HEK293T (cell line): ENCODE measurements at regions not wholly inside any gene's neighbourhood (a gene's known extent, or its start where the extent isn't known, plus 50 kb on each side); places are given as distances from the start of the nearest gene placed in this dataset.

Source experiments
- BHLHE40 ChIP-seq: fragments of 450-650 bp; IDR thresholded peaks from 2 replicates; pipeline ENCODE4 v1.6.1; 2016; ENCODE audit warnings: mild to moderate bottlenecking, moderate library complexity, borderline replicate concordance
- ELF4 ChIP-seq: fragments of 450-650 bp; IDR thresholded peaks from 2 replicates; pipeline ENCODE4 v1.6.1; 2017; ENCODE audit warnings: antibody characterized with exemption
- FOXK2 ChIP-seq: fragments of 450-650 bp; IDR thresholded peaks from 2 replicates; pipeline ENCODE4 v1.6.1; 2016; ENCODE audit warnings: mild to moderate bottlenecking
- FOXM1 ChIP-seq: fragments of 450-650 bp; IDR thresholded peaks from 2 replicates; pipeline ENCODE4 v1.6.1; 2017; ENCODE audit warnings: mild to moderate bottlenecking, borderline replicate concordance
- HDGF ChIP-seq: fragments of 450-650 bp; IDR thresholded peaks from 2 replicates; pipeline ENCODE4 v1.6.1; 2017; ENCODE audit warnings: antibody characterized with exemption, borderline replicate concordance
- LEF1 ChIP-seq: fragments of 450-650 bp; IDR thresholded peaks from 2 replicates; pipeline ENCODE4 v1.6.1; 2017; ENCODE audit warnings: mild to moderate bottlenecking, borderline replicate concordance
- NFRKB ChIP-seq: fragments of 450-650 bp; IDR thresholded peaks from 2 replicates; pipeline ENCODE4 v1.6.1; 2016; ENCODE audit warnings: mild to moderate bottlenecking, moderate library complexity
- SP1 ChIP-seq: fragments of 450-650 bp; IDR thresholded peaks from 2 replicates; pipeline ENCODE4 v1.6.1; 2017
- SUZ12 ChIP-seq: fragments of 450-650 bp; IDR thresholded peaks from 2 replicates; pipeline ENCODE4 v1.6.1; 2016; ENCODE audit warnings: mild to moderate bottlenecking
- TARDBP ChIP-seq: fragments of 450-650 bp; IDR thresholded peaks from 2 replicates; pipeline ENCODE4 v1.6.1; 2016
- ZNF384 ChIP-seq: fragments of 450-650 bp; IDR thresholded peaks from 2 replicates; pipeline ENCODE4 v1.6.1; 2016
- TF ChIP-seq, protein P1 (sequence below): fragments of 450-650 bp; IDR thresholded peaks from 2 replicates; pipeline ENCODE4 v1.6.1; 2016

DNA sequence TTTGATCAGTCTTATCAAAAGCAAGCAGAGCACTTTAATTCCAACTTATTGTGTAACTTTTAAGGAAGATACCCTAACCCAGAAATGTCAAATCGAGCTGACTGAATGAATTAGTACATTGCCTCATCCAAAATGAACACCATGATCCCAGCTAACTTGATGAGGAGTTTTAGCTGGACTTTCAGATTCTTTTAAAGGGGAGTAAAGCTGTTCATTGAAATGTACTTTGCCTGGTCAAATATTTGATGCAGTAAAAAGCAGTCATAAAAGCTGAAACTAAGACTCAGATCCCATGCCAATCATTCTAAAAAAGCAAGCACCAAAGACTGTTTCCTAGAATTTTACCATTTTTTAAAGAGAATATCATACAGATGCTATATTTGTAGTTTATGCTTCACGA is 114.1 kb downstream of the FSCB start:
- no peak for TF ChIP-seq FOXM1
- no peak for TF ChIP-seq SUZ12
- TF ChIP-seq TARDBP: no peak
- no peak for TF ChIP-seq ELF4
- TF ChIP-seq BHLHE40: no peak
- no peak for TF ChIP-seq FOXK2
- TF ChIP-seq NFRKB: no peak
- TF ChIP-seq SP1: no peak
- no peak for TF ChIP-seq HDGF
- TF ChIP-seq, protein P1, sequence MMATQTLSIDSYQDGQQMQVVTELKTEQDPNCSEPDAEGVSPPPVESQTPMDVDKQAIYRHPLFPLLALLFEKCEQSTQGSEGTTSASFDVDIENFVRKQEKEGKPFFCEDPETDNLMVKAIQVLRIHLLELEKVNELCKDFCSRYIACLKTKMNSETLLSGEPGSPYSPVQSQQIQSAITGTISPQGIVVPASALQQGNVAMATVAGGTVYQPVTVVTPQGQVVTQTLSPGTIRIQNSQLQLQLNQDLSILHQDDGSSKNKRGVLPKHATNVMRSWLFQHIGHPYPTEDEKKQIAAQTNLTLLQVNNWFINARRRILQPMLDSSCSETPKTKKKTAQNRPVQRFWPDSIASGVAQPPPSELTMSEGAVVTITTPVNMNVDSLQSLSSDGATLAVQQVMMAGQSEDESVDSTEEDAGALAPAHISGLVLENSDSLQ: no peak
- TF ChIP-seq ZNF384: no peak
- no peak for TF ChIP-seq LEF1
